Fibroblast of lung (primary cell): ENCODE measurements at regions not wholly inside any gene's neighbourhood (a gene's known extent, or its start where the extent isn't known, plus 50 kb on each side); places are given as distances from the start of the nearest gene placed in this dataset.

ENCODE experiments used
- DNase-seq, 2 donors: peaks; one replicate each; pipeline versions ENCODE4 v3.0.0 to v3.0.0-alpha.2; 2010; ENCODE audit warnings: low read depth in 2 of 2
- H2AFZ ChIP-seq: 2 replicates; pipeline ENCODE4 v1.5.1; 2012; ENCODE audit warnings: low read length, control low read depth, inconsistent platforms
- H3K27ac ChIP-seq: 2 replicates; pipeline ENCODE4 v1.5.1; 2011; ENCODE audit warnings: low read length, control low read depth; ENCODE audit not compliant: insufficient read depth
- H3K27me3 ChIP-seq: 2 replicates; pipeline ENCODE4 v1.5.1; 2011; ENCODE audit warnings: mild to moderate bottlenecking, low read length; ENCODE audit not compliant: control insufficient read depth, insufficient read depth
- H3K36me3 ChIP-seq: 2 replicates; pipeline ENCODE4 v1.5.1; 2011; ENCODE audit warnings: low read length; ENCODE audit not compliant: control insufficient read depth, insufficient read depth
- H3K4me1 ChIP-seq: 2 replicates; pipeline ENCODE4 v1.5.1; 2011; ENCODE audit warnings: low read length; ENCODE audit not compliant: control insufficient read depth, insufficient read depth; ENCODE audit errors: extremely low read depth
- H3K4me2 ChIP-seq: 2 replicates; pipeline ENCODE4 v1.5.1; 2011; ENCODE audit warnings: low read length, control low read depth; ENCODE audit not compliant: insufficient read depth; ENCODE audit errors: extremely low read depth
- H3K4me3 ChIP-seq, 4 experiments: fragments of 200-600 bp in 1 of 4; sonication (generic) in 1 of 4; replicated peaks in 1 of 4; 2 replicates each; pipeline ENCODE4 v1.5.1; 2011 to 2016; ENCODE audit warnings: low read length in 4 of 4, low read depth in 3 of 4, mild to moderate bottlenecking in 3 of 4, control low read depth in 2 of 4, inconsistent platforms in 1 of 4, mixed read lengths in 1 of 4; ENCODE audit not compliant: insufficient read depth in 1 of 4; ENCODE audit errors: control extremely low read depth in 1 of 4
- H3K79me2 ChIP-seq: 2 replicates; pipeline ENCODE4 v1.5.1; 2012; ENCODE audit warnings: mild to moderate bottlenecking, low read length, inconsistent platforms; ENCODE audit not compliant: control insufficient read depth, insufficient read depth
- H3K9ac ChIP-seq: 2 replicates; pipeline ENCODE4 v1.5.1; 2011; ENCODE audit warnings: mild to moderate bottlenecking, low read length, control low read depth; ENCODE audit not compliant: insufficient read depth
- H3K9me3 ChIP-seq: 2 replicates; pipeline ENCODE4 v1.5.1; 2012; ENCODE audit warnings: low read depth, low read length; ENCODE audit not compliant: control insufficient read depth, insufficient read depth
- H4K20me1 ChIP-seq: 2 replicates; pipeline ENCODE4 v1.5.1; 2011; ENCODE audit warnings: low read length; ENCODE audit not compliant: control insufficient read depth, insufficient read depth; ENCODE audit errors: extremely low read depth
- EZH2 ChIP-seq: IDR thresholded peaks from 2 replicates; pipeline ENCODE4 v1.5.1; 2012; ENCODE audit warnings: low read length, control low read depth, mild to moderate bottlenecking; ENCODE audit errors: missing control alignments
- TF ChIP-seq, protein P1 (sequence below), 2 donors: IDR thresholded peaks in 1 of 2; conservative IDR thresholded peaks in 1 of 2; 1 replicate in 1 of 2; 2 replicates in 1 of 2; pipeline ENCODE4 v1.5.1; 2011 to 2012; ENCODE audit warnings: low read length in 2 of 2, control low read depth in 1 of 2, inconsistent platforms in 1 of 2, low read depth in 1 of 2, mild to moderate bottlenecking in 1 of 2

DNA sequence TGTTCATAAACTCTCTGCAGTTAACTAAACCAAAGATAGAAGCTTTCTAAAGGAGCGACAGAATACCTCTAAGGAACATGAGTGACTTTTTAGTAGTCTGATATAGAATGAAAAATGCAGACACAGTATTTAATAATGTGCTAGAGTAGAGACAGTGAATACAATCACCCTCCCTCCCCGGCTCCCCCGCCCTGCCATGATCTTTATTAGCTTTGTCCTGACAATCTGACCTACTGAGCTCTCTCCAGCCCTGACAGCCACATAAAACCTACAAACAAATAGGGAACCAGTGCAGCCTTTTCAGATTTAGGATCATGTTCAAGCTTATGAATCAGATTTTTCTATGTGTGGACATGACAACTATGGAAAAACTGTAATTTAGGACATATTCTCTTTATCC, 777.6 kb upstream of the FANCL start:
- Histone ChIP-seq H3K36me3 (no peaks in the 10 kb centered on the region), H3K4me3 (no peak overlapping the region), H3K9me3 (no peaks in the 10 kb centered on the region), H2AFZ (no peak overlapping the region), H3K79me2 (no peaks in the 10 kb centered on the region), H3K27ac (no peak overlapping the region), H3K4me2 (no peak overlapping the region), H4K20me1 (no peaks in the 10 kb centered on the region), H3K4me1 (no peaks in the 10 kb centered on the region), H3K9ac (no peak overlapping the region), H3K27me3 (no peaks in the 10 kb centered on the region)
- no peak for DNase-seq
- TF ChIP-seq EZH2: no peak

DNA sequence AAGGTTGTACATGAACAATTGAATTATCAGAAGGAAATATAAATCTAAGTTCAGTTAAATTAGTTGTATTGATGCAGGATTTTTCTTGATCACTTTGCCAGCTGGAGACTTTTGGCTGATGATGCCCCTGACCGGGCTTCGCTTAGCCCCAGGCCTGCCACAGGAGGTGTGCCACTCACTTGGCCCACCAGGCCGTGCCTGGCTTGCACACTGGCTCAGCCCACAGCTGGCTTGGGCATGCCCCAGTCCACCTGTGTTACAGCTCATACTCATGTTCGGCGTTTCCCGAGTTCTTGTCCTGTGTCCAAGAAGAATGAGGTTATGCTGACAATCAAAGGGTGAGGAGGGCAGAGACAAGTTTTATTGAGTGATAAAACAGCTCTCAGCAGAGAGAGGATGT, 773.9 kb upstream of the FANCL start:
- TF ChIP-seq, protein P1, sequence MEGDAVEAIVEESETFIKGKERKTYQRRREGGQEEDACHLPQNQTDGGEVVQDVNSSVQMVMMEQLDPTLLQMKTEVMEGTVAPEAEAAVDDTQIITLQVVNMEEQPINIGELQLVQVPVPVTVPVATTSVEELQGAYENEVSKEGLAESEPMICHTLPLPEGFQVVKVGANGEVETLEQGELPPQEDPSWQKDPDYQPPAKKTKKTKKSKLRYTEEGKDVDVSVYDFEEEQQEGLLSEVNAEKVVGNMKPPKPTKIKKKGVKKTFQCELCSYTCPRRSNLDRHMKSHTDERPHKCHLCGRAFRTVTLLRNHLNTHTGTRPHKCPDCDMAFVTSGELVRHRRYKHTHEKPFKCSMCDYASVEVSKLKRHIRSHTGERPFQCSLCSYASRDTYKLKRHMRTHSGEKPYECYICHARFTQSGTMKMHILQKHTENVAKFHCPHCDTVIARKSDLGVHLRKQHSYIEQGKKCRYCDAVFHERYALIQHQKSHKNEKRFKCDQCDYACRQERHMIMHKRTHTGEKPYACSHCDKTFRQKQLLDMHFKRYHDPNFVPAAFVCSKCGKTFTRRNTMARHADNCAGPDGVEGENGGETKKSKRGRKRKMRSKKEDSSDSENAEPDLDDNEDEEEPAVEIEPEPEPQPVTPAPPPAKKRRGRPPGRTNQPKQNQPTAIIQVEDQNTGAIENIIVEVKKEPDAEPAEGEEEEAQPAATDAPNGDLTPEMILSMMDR (conservative IDR thresholded peaks at IDR 0.05 in 1 of 2, IDR thresholded peaks at IDR 0.05 in 1 of 2; ENCODE audit: low read depth in 1 of 2, low read length in 2 of 2): no peak
- no peak for TF ChIP-seq EZH2
- Histone ChIP-seq H3K4me3 (no peak overlapping the region), H3K4me1 (no peaks in the 10 kb centered on the region), H3K27ac (no peak overlapping the region), H3K36me3 (no peaks in the 10 kb centered on the region), H3K27me3 (no peaks in the 10 kb centered on the region), H2AFZ (no peak overlapping the region), H3K9me3 (no peaks in the 10 kb centered on the region), H3K9ac (no peak overlapping the region), H3K79me2 (no peaks in the 10 kb centered on the region), H4K20me1 (no peaks in the 10 kb centered on the region), H3K4me2 (no peak overlapping the region)
- DNase-seq: no peak

DNA sequence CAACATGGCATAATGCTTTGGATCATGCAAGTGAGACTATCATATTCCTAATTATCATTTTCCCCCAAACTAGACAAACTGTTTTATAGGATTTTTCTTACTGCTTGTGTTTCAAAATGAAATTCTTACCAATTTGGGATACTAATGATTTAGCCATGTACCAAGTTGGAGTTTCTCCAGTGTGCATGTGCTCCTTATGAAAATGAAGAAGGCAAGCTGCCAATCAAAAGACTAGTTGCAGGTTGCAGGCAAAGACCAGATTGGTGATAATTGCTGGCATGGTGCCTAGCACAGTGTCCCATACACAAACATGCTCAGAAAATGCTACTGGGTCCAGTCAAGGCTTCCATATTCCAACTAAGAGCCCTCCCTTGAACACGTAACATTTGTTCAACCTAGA, 771.8 kb upstream of the FANCL start:
- Histone ChIP-seq H3K9me3 (no peaks in the 10 kb centered on the region), H3K27me3 (no peaks in the 10 kb centered on the region), H3K4me3 (no peak overlapping the region), H3K9ac (no peak overlapping the region), H3K27ac (no peak overlapping the region), H4K20me1 (no peaks in the 10 kb centered on the region), H3K36me3 (no peaks in the 10 kb centered on the region), H3K79me2 (no peaks in the 10 kb centered on the region), H3K4me2 (no peak overlapping the region), H2AFZ (no peak overlapping the region), H3K4me1 (no peaks in the 10 kb centered on the region)
- no peak for DNase-seq
- no peak for TF ChIP-seq EZH2
- TF ChIP-seq, protein P1 (conservative IDR thresholded peaks at IDR 0.05 in 1 of 2, IDR thresholded peaks at IDR 0.05 in 1 of 2; ENCODE audit: low read depth in 1 of 2, low read length in 2 of 2): no peak
